SH-SY5Y (cell line): ENCODE measurements at regions not wholly inside any gene's neighbourhood (a gene's known extent, or its start where the extent isn't known, plus 50 kb on each side); places are given as distances from the start of the nearest gene placed in this dataset.

Experiments used
- GATA2 ChIP-seq: IDR thresholded peaks from 2 replicates; pipeline ENCODE4 v1.6.1; 2011; ENCODE audit warnings: mild to moderate bottlenecking, low read depth, low read length
- GATA3 ChIP-seq: IDR thresholded peaks from 2 replicates; pipeline ENCODE4 v1.6.1; 2011; ENCODE audit warnings: low read depth, mild to moderate bottlenecking, low read length, moderate library complexity

DNA sequence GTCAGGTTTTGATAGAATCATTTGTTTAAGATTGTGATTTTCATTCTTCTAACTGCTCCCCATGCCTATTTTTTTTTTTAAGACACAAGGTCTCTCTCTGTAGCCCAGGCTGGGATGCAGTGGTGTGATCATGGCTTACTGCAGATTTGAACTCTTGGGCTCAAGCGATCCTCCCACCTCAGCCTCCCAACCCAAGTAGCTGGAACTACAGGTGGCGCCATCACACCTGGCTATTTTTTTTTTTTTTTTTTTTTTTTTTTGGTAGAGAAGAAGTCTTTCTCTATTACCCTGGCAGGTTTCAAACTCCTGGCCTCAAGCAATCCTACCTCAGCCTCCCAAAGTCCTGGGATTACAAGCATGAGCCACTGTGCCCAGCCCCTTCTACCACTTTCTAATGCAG is 223.3 kb downstream of the CBLN1 start:
- TF ChIP-seq GATA2 (no peak), GATA3 (no peak)
